Testis (tissue), 2 donors: ENCODE measurements at regions not wholly inside any gene's neighbourhood (a gene's known extent, or its start where the extent isn't known, plus 50 kb on each side); places are given as distances from the start of the nearest gene placed in this dataset.
"Not testable (repeated sequence)": the region's sequence is repeated elsewhere in the genome, so short reads cannot be mapped to it uniquely, and the experiment has no call there.

ENCODE experiments used
- DNase-seq: peaks from one replicate; pipeline ENCODE4 v3.0.0-alpha.2; 2019
- H3K27ac ChIP-seq, 2 donors: fragments of 200-600 bp; sonication (generic); one replicate each; pipeline ENCODE4 v1.5.1; 2019
- H3K27me3 ChIP-seq: fragments of 200-600 bp; sonication (generic); one replicate; pipeline ENCODE4 v1.5.1; 2019
- H3K36me3 ChIP-seq: fragments of 200-600 bp; sonication (generic); one replicate; pipeline ENCODE4 v1.5.1; 2017; ENCODE audit warnings: low read depth; ENCODE audit errors: missing control alignments
- H3K4me1 ChIP-seq: fragments of 200-600 bp; sonication (generic); one replicate; pipeline ENCODE4 v1.5.1; 2019
- H3K4me3 ChIP-seq, 2 donors: fragments of 200-600 bp; sonication (generic); one replicate each; pipeline ENCODE4 v1.5.1; 2017 to 2019
- H3K9me3 ChIP-seq: fragments of 200-600 bp; sonication (generic); one replicate; pipeline ENCODE4 v1.5.1; 2017
- CTCF ChIP-seq, 3 experiments: fragments of 450-650 bp in 2 of 3; fragments of 200-600 bp in 1 of 3; sonication (generic) in 1 of 3; IDR thresholded peaks; one replicate each; pipeline ENCODE4 v1.5.1; 2016 to 2019; ENCODE audit warnings: antibody characterized with exemption in 3 of 3, mild to moderate bottlenecking in 2 of 3, moderate library complexity in 1 of 3
- POLR2A ChIP-seq: fragments of 450-650 bp; IDR thresholded peaks from one replicate; pipeline ENCODE4 v1.6.1; 2017; ENCODE audit warnings: antibody characterized with exemption, mild to moderate bottlenecking, moderate library complexity
- WGBS, 2 donors: methylation state at CpG; one replicate each; pipeline ENCODE4 v1.1.5; 2018; 5-methylcytosine and 5-hydroxymethylcytosine counted together
- intact Hi-C: fragments of 100-400 bp; cut with DNase I; formaldehyde crosslinking; loops from one replicate; pipeline ENCODE4 v1.15.1; 2023; ENCODE audit warnings: low total_unique reads

- no peak overlapping the region for H3K4me3 ChIP-seq
- 42 to 58% methylated on average over 1 of the region's 1 CpG for WGBS, 2 donors
- H3K36me3 ChIP-seq: no peaks in the 10 kb centered on the region
- H3K27me3 ChIP-seq: no peaks in the 10 kb centered on the region
- intact Hi-C loops: no loop called here
- no peak overlapping the region for H3K27ac ChIP-seq
- TF ChIP-seq CTCF (IDR thresholded peaks at IDR 0.05): peak in 1 of 3 experiments; percentile 21
- no peak for TF ChIP-seq POLR2A
- H3K4me1 ChIP-seq: no peaks in the 10 kb centered on the region
- H3K9me3 ChIP-seq: no peaks in the 10 kb centered on the region
- DNase-seq: no peak
Measured at GRCh38 chr4:93897559-93897958, 69.0 kb downstream of the ATOH1 start.

GRCh38 chr4:93908778-93909177 is 80.2 kb downstream of the ATOH1 start:
- 89 to 91% methylated on average over 3 of the region's 3 CpGs for WGBS, 2 donors

GRCh38 chr4:93911671-93912070 is 83.1 kb downstream of the ATOH1 start:
- Histone ChIP-seq H3K27me3 (no peaks in the 10 kb centered on the region), H3K4me1 (no peaks in the 10 kb centered on the region), H3K9me3 (no peaks in the 10 kb centered on the region), H3K27ac (no peak overlapping the region), H3K4me3 (no peak overlapping the region), H3K36me3 (no peaks in the 10 kb centered on the region)
- 91 to 93% methylated on average over 2 of the region's 2 CpGs for WGBS, 2 donors
- DNase-seq: no peak
- intact Hi-C loops: no loop called here
- TF ChIP-seq POLR2A (no peak), CTCF (IDR thresholded peaks at IDR 0.05) (no peak)

More at GRCh38 chr4:93908778-93909177, 80.2 kb downstream of the ATOH1 start:
- Histone ChIP-seq H3K27me3 (no peaks in the 10 kb centered on the region), H3K4me1 (no peaks in the 10 kb centered on the region), H3K36me3 (no peaks in the 10 kb centered on the region), H3K9me3 (no peaks in the 10 kb centered on the region), H3K27ac (no peak overlapping the region), H3K4me3 (no peak overlapping the region)
- DNase-seq: no peak
- intact Hi-C loops: no loop called here
- TF ChIP-seq CTCF (IDR thresholded peaks at IDR 0.05) (no peak), POLR2A (no peak)

DNA sequence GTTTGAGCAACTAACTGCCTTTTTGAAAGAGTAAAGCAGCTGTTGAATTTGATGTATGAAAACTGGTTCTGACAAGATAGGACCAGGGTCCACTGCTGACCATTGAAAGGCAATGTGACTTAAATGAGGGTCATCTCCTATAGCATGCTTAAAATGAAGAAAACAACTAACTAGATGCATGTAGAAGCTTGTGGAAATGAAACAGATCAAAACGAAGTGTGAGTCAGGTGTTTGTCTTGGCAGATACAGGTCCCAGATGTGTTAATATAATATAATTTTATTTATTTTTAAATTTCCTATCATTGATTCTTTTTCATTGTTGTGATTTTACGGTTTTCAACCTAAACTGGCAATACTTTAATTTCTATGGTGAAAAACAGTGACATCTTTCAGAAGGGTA is 83.6 kb downstream of the ATOH1 start:
- Histone ChIP-seq H3K4me1 (no peaks in the 10 kb centered on the region), H3K27me3 (no peaks in the 10 kb centered on the region), H3K36me3 (no peaks in the 10 kb centered on the region), H3K27ac (no peak overlapping the region), H3K9me3 (no peaks in the 10 kb centered on the region), H3K4me3 (no peak overlapping the region)
- TF ChIP-seq POLR2A (no peak), CTCF (IDR thresholded peaks at IDR 0.05) (no peak)
- intact Hi-C loops: no loop called here
- 72 to 76% methylated on average over 2 of the region's 2 CpGs for WGBS, 2 donors
- DNase-seq: no peak

GRCh38 chr4:93918856-93919255 is 90.3 kb downstream of the ATOH1 start:
- no peak for TF ChIP-seq CTCF (IDR thresholded peaks at IDR 0.05)
- no peak for TF ChIP-seq POLR2A
- DNase-seq: no peak
- no peaks in the 10 kb centered on the region for H3K27me3 ChIP-seq
- H3K27ac ChIP-seq: no peak overlapping the region
- H3K9me3 ChIP-seq: no peaks in the 10 kb centered on the region
- intact Hi-C loops: no loop called here
- H3K4me3 ChIP-seq: no peak overlapping the region
- WGBS, 2 donors: 86 to 87% methylated on average over 2 of the region's 2 CpGs
- H3K4me1 ChIP-seq: no peaks in the 10 kb centered on the region
- no peaks in the 10 kb centered on the region for H3K36me3 ChIP-seq

- H3K36me3 ChIP-seq, DNase-seq, H3K4me1 ChIP-seq, H3K27me3 ChIP-seq, H3K9me3 ChIP-seq, H3K4me3 ChIP-seq, H3K27ac ChIP-seq, intact Hi-C loops: not testable (repeated sequence)
- 68 to 92% methylated on average over 2 of the region's 2 CpGs for WGBS, 2 donors
Measured at GRCh38 chr4:93923570-93923969, 95.0 kb downstream of the ATOH1 start.
